DND-41 (cell line): ENCODE measurements at regions not wholly inside any gene's neighbourhood (a gene's known extent, or its start where the extent isn't known, plus 50 kb on each side); places are given as distances from the start of the nearest gene placed in this dataset.

Source experiments
- ATAC-seq: fragments of 200-7000 bp; cut with Tn5 transposase; 3 replicates; pipeline ENCODE4 v1.9.1; 2021; ENCODE audit warnings: low read depth; ENCODE audit not compliant: insufficient read depth
- DNase-seq: peaks from one replicate; pipeline ENCODE4 v3.0.0-alpha.2; 2020
- H2AFZ ChIP-seq: 2 replicates; pipeline ENCODE4 v1.6.0; 2012; ENCODE audit warnings: low read depth, low read length
- H3K27ac ChIP-seq: 2 replicates; pipeline ENCODE4 v1.5.1; 2012; ENCODE audit warnings: low read length, inconsistent platforms
- H3K27me3 ChIP-seq: fragments of 200-600 bp; sonication (generic); 2 replicates; pipeline ENCODE4 v1.6.0; 2012; ENCODE audit warnings: low read length, mild to moderate bottlenecking, inconsistent platforms; ENCODE audit not compliant: insufficient read depth, poor library complexity
- H3K36me3 ChIP-seq: 2 replicates; pipeline ENCODE4 v1.5.1; 2012; ENCODE audit warnings: low read length, inconsistent platforms; ENCODE audit not compliant: insufficient read depth
- H3K4me1 ChIP-seq: 2 replicates; pipeline ENCODE4 v1.5.1; 2012; ENCODE audit warnings: mild to moderate bottlenecking, low read length; ENCODE audit not compliant: insufficient read depth
- H3K4me2 ChIP-seq: 2 replicates; pipeline ENCODE4 v1.6.0; 2012; ENCODE audit warnings: mild to moderate bottlenecking, moderate library complexity, low read length, inconsistent platforms; ENCODE audit not compliant: insufficient read depth
- H3K4me3 ChIP-seq, 2 experiments: fragments of 200-600 bp in 1 of 2; shearing (Covaris generic) in 1 of 2; 2 replicates each; pipeline ENCODE4 v1.5.1; 2012 to 2016; ENCODE audit warnings: inconsistent platforms in 2 of 2, low read length in 2 of 2, mild to moderate bottlenecking in 2 of 2, low read depth in 1 of 2, moderate library complexity in 1 of 2
- H3K79me2 ChIP-seq: 2 replicates; pipeline ENCODE4 v1.6.0; 2012; ENCODE audit warnings: low read length, inconsistent platforms; ENCODE audit not compliant: insufficient read depth
- H3K9ac ChIP-seq: 2 replicates; pipeline ENCODE4 v1.6.0; 2012; ENCODE audit warnings: low read depth, mild to moderate bottlenecking, inconsistent platforms, low read length, moderate library complexity
- H3K9me3 ChIP-seq: 2 replicates; pipeline ENCODE4 v1.5.1; 2012; ENCODE audit warnings: low read length, moderate library complexity, mild to moderate bottlenecking, inconsistent platforms; ENCODE audit not compliant: insufficient read depth, severe bottlenecking
- H4K20me1 ChIP-seq: 2 replicates; pipeline ENCODE4 v1.6.0; 2012; ENCODE audit warnings: low read length; ENCODE audit not compliant: insufficient read depth
- CTCF ChIP-seq: IDR thresholded peaks from 2 replicates; pipeline ENCODE4 v1.5.1; 2012; ENCODE audit warnings: borderline replicate concordance, low read length, moderate library complexity, mild to moderate bottlenecking; ENCODE audit not compliant: poor library complexity, severe bottlenecking; ENCODE audit errors: extremely low read depth
- EZH2 ChIP-seq: IDR thresholded peaks from 3 replicates; pipeline ENCODE4 v1.6.1; 2012; ENCODE audit warnings: borderline replicate concordance, low read depth, mild to moderate bottlenecking, moderate library complexity, low read length, inconsistent platforms; ENCODE audit not compliant: severe bottlenecking

- DNase-seq, result no peak
- Histone ChIP-seq H3K79me2 (no peaks in the 10 kb centered on the region), H4K20me1 (no peaks in the 10 kb centered on the region), H2AFZ (no peak overlapping the region), H3K36me3 (no peaks in the 10 kb centered on the region), H3K9me3 (peaks cover 11% of the 10 kb centered on the region), H3K4me3 (no peak overlapping the region), H3K4me1 (0 out of 2 replicates have a peak, but pooled peaks cover 5% of the 10 kb centered on the region), H3K27ac (no peak overlapping the region), H3K27me3 (no peaks in the 10 kb centered on the region), H3K4me2 (no peak overlapping the region), H3K9ac (no peak overlapping the region)
- ATAC-seq, result no peak
- TF ChIP-seq CTCF (no peak), EZH2 (no peak)
These were observed 128.3 kb upstream of the GADL1 start for GRCh38 chr3:31022716-31023115.

GRCh38 chr3:31025541-31025940 lies 131.1 kb upstream of the GADL1 start:
- ATAC-seq (no peak), DNase-seq (no peak)
- no peak overlapping the region for H3K9ac ChIP-seq
- TF ChIP-seq EZH2 (no peak), CTCF (no peak)
- no peak overlapping the region; the same call in 1 of the 2 replicates for H2AFZ ChIP-seq
- no peaks in the 10 kb centered on the region for H3K27me3 ChIP-seq
- peaks cover 19% of the 10 kb centered on the region for H3K9me3 ChIP-seq
- H3K36me3 ChIP-seq, result no peaks in the 10 kb centered on the region
- H3K4me2 ChIP-seq, result no peak overlapping the region
- 0 out of 2 replicates have a peak, but pooled peaks cover 5% of the 10 kb centered on the region for H3K4me1 ChIP-seq
- H3K4me3 ChIP-seq, result no peak overlapping the region
- no peaks in the 10 kb centered on the region for H3K79me2 ChIP-seq
- no peaks in the 10 kb centered on the region for H4K20me1 ChIP-seq
- H3K27ac ChIP-seq, result no peak overlapping the region

DNA sequence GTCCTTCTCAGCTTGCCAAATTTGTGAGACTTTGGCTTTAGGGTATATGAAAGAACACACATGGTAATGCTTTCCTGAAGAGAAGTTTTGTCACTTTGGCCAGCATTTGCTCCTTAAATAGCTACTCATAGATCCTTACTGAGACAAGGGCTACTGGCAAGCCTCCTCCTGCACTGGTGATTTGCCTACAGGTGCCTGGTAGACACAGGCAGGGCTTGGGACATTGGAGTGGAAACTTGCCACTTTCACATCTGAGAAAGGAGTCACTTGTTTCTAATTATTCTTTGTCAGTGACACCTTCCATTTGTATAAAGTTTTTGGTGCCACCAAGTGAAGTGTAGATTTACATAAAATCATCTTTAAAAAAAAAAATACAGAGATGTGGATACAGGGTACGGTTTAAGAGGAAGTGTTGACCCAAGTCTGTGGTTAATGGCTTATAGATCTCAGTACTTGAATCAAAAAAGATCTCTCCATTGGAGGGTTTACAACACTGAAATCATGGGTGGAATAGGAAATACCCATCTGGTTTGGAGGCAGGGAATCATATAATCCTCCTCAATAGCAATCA lies 132.8 kb upstream of the GADL1 start:
- H3K27ac ChIP-seq, result no peak overlapping the region
- no peak for DNase-seq
- no peak overlapping the region for H3K4me2 ChIP-seq
- no peaks in the 10 kb centered on the region for H3K27me3 ChIP-seq
- H3K79me2 ChIP-seq, result no peaks in the 10 kb centered on the region
- 0 out of 2 replicates have a peak, but pooled peaks cover 5% of the 10 kb centered on the region for H3K4me1 ChIP-seq
- H3K4me3 ChIP-seq, result no peak overlapping the region
- no peaks in the 10 kb centered on the region for H4K20me1 ChIP-seq
- no peaks in the 10 kb centered on the region for H3K36me3 ChIP-seq
- TF ChIP-seq CTCF (no peak), EZH2 (no peak)
- no peak overlapping the region for H3K9ac ChIP-seq
- ATAC-seq, result peak; percentile 63
- no peak overlapping the region for H2AFZ ChIP-seq
- peaks cover 19% of the 10 kb centered on the region for H3K9me3 ChIP-seq

GRCh38 chr3:31027914-31028313 lies 133.5 kb upstream of the GADL1 start:
- Histone ChIP-seq H3K27me3 (no peaks in the 10 kb centered on the region), H3K27ac (no peak overlapping the region), H4K20me1 (no peaks in the 10 kb centered on the region), H3K4me2 (no peak overlapping the region), H3K79me2 (no peaks in the 10 kb centered on the region), H3K36me3 (no peaks in the 10 kb centered on the region), H3K9ac (no peak overlapping the region), H2AFZ (no peak overlapping the region), H3K9me3 (peaks cover 19% of the 10 kb centered on the region), H3K4me3 (no peak overlapping the region), H3K4me1 (0 out of 2 replicates have a peak, but pooled peaks cover 5% of the 10 kb centered on the region)
- TF ChIP-seq CTCF, result no peak
- TF ChIP-seq EZH2, result no peak
- ATAC-seq (no peak), DNase-seq (no peak)
